Left ventricle myocardium inferior (tissue), 1 donor: ENCODE measurements at regions not wholly inside any gene's neighbourhood (a gene's known extent, or its start where the extent isn't known, plus 50 kb on each side); places are given as distances from the start of the nearest gene placed in this dataset.

Experiments used
- DNase-seq: peaks from one replicate; pipeline ENCODE4 v3.0.0-alpha.2; 2020
- H3K27ac ChIP-seq: fragments of 200-600 bp; replicated peaks from 2 replicates; pipeline ENCODE4 v1.8.0; 2021
- H3K27me3 ChIP-seq: fragments of 200-600 bp; 2 replicates; pipeline ENCODE4 v1.8.0; 2021; ENCODE audit warnings: low read depth
- H3K36me3 ChIP-seq: fragments of 200-600 bp; 2 replicates; pipeline ENCODE4 v1.8.0; 2021
- H3K4me1 ChIP-seq: fragments of 200-600 bp; 2 replicates; pipeline ENCODE4 v1.8.0; 2021
- H3K4me3 ChIP-seq: fragments of 200-600 bp; 2 replicates; pipeline ENCODE4 v1.8.0; 2021; ENCODE audit warnings: mild to moderate bottlenecking, moderate library complexity
- H3K9me3 ChIP-seq: fragments of 200-600 bp; replicated peaks from 2 replicates; pipeline ENCODE4 v1.8.0; 2021
- intact Hi-C: fragments of 100-400 bp; cut with micrococcal nuclease; formaldehyde crosslinking; loops from one replicate; pipeline ENCODE4 v1.11.0; 2022
- TF ChIP-seq, protein P1 (sequence below): fragments of 200-600 bp; IDR thresholded peaks from 2 replicates; pipeline ENCODE4 v1.8.0; 2021; ENCODE audit warnings: antibody characterized with exemption, mild to moderate bottlenecking, borderline replicate concordance
- donor health status: DM: no; HTN: yes; CAD: no; lungs with severe emphysema.

DNA sequence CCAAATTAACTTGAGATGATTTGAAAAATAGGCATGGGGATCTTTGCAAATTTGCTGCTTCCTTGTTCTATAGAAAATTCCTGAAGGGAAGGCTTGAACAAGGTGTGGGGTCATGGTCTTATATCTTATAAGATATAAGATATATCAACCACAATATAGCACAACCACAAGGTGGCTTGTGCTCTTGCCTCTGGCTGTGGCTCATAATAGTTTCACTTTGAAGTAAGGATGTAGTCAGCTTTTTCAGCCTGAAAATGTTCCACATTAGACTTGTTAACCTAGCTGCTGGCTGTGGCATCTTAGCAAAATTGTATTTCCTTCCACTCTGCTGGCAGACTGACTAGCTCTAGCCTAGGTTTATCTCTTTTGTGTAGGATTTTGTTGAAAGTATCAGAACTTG is 169.7 kb downstream of the KLF5 start:
- H3K4me3 ChIP-seq, result no peak overlapping the region
- H3K4me1 ChIP-seq, result no peaks in the 10 kb centered on the region
- intact Hi-C loops, result no loop called here

DNA sequence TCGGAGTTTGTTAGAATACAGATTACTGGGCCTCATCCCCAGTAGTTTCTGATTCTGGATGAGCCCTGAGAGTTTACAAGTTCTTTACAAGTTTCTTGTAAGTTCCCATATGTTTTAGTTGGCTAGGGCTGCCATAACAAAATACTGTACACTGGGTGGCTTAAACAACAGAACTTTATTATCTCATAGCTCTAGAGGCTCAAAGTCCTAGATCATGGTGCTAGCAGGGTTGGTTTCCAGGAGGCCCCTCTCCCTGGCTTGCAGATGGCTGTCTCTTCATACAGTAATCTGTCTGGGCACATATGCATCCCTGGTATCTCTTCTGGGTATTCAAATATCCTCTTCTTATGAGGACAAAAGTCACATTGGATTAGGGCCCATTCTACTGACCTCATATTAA is 167.2 kb downstream of the KLF5 start:
- Histone ChIP-seq H3K4me3 (no peak overlapping the region), H3K4me1 (no peaks in the 10 kb centered on the region), H3K9me3 (no peaks in the 10 kb centered on the region), H3K27me3 (no peaks in the 10 kb centered on the region), H3K27ac (no peak overlapping the region), H3K36me3 (no peaks in the 10 kb centered on the region)
- TF ChIP-seq, protein P1, sequence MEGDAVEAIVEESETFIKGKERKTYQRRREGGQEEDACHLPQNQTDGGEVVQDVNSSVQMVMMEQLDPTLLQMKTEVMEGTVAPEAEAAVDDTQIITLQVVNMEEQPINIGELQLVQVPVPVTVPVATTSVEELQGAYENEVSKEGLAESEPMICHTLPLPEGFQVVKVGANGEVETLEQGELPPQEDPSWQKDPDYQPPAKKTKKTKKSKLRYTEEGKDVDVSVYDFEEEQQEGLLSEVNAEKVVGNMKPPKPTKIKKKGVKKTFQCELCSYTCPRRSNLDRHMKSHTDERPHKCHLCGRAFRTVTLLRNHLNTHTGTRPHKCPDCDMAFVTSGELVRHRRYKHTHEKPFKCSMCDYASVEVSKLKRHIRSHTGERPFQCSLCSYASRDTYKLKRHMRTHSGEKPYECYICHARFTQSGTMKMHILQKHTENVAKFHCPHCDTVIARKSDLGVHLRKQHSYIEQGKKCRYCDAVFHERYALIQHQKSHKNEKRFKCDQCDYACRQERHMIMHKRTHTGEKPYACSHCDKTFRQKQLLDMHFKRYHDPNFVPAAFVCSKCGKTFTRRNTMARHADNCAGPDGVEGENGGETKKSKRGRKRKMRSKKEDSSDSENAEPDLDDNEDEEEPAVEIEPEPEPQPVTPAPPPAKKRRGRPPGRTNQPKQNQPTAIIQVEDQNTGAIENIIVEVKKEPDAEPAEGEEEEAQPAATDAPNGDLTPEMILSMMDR, result no peak
- DNase-seq, result no peak
- intact Hi-C loops, result no loop called here

More for the DNA sequence above, 169.7 kb downstream of the KLF5 start:
- TF ChIP-seq, protein P1, result no peak
- Histone ChIP-seq H3K9me3 (no peaks in the 10 kb centered on the region), H3K36me3 (no peaks in the 10 kb centered on the region), H3K27ac (no peak overlapping the region), H3K27me3 (no peaks in the 10 kb centered on the region)
- no peak for DNase-seq

DNA sequence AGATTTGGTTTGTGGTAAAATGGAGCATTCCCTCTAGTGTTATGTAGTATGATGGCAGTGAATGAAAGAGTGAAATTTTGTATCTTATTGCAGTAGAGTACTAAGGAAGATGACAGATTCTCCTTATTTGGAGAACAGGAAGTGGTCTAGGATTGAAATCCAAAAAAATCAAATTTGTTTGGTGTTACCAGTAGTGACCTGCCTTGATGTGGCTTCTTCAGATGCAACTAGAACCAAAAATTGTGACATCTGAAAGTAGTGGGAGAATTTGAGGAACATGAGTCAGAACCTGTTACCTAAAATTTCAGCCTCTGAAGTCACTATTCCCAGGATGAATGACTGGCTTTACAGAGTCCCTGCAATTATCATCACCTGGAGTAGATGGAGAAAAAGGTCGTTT is 165.9 kb downstream of the KLF5 start:
- intact Hi-C loops, result no loop called here
- H3K4me1 ChIP-seq, result no peaks in the 10 kb centered on the region

DNA sequence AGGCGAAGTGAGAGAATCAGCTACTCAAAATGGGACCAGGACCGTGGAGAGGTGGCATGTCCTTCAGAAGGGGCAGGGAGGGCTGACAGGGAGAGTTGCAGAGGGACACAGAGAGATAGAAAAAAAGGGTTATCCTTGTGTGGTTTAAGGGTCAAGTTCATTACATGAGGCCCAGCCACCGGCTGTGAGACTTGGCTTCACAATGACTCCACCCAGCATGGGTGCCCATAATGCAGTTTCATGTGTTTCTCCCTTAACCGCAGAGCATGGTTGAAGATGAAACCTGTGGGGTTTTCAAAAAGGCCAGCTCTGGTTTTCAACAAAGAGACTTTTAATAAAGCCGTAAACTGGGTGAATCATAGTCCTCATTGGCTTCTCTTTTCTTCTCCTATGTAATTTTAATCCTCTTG is 164.6 kb downstream of the KLF5 start:
- intact Hi-C loops, result no loop called here
- Histone ChIP-seq H3K4me3 (no peak overlapping the region), H3K36me3 (no peaks in the 10 kb centered on the region), H3K27ac (no peak overlapping the region), H3K4me1 (no peaks in the 10 kb centered on the region), H3K27me3 (no peaks in the 10 kb centered on the region), H3K9me3 (no peaks in the 10 kb centered on the region)
- TF ChIP-seq, protein P1, result no peak
- DNase-seq, result no peak

More for the DNA sequence above, 165.9 kb downstream of the KLF5 start:
- no peak for DNase-seq
- TF ChIP-seq, protein P1, result no peak
- no peaks in the 10 kb centered on the region for H3K27me3 ChIP-seq
- H3K36me3 ChIP-seq, result no peaks in the 10 kb centered on the region
- no peak overlapping the region for H3K27ac ChIP-seq
- no peaks in the 10 kb centered on the region for H3K9me3 ChIP-seq
- no peak overlapping the region for H3K4me3 ChIP-seq

DNA sequence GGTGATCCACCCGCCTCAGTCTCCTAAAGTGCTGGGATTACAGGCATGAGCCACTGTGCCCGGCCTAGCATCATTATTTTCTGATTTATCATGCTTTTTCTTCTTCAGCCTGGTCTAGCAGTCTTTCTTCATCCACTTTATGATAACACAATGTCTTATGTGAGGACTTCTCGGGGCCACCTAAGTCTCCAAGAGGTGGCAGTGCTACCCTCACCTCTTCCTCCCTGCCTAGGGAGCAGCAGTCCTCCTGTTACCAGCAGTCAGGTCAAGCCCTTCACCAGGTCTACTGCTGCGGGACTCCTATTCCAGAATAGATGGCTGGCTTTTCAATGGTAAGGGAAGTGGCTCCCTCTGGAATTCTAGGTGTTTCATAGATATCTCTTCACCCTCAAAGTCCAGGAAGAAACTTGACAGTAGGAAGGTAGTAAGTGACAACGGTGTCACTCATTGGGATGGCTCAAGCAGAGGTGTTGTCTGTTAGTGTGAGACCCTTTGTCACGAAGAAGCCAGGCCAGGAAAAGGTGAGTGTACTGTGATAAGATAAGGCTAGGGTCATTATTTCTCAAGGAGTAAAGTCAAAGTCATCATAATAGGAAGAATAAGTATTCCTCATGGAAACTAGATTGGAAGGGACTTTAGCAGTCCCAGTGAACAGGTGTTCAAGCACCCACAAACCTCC is 164.0 kb downstream of the KLF5 start:
- H3K27ac ChIP-seq, result no peak overlapping the region
- intact Hi-C loops, result no loop called here
- TF ChIP-seq, protein P1, result no peak

More for the DNA sequence above, 164.0 kb downstream of the KLF5 start:
- Histone ChIP-seq H3K27me3 (no peaks in the 10 kb centered on the region), H3K4me3 (no peak overlapping the region), H3K9me3 (no peaks in the 10 kb centered on the region), H3K4me1 (no peaks in the 10 kb centered on the region), H3K36me3 (no peaks in the 10 kb centered on the region)
- DNase-seq, result no peak
